ENCODE measurements at regions not wholly inside any gene's neighbourhood (a gene's known extent, or its start where the extent isn't known, plus 50 kb on each side); places are given as distances from the start of the nearest gene placed in this dataset.

DNA sequence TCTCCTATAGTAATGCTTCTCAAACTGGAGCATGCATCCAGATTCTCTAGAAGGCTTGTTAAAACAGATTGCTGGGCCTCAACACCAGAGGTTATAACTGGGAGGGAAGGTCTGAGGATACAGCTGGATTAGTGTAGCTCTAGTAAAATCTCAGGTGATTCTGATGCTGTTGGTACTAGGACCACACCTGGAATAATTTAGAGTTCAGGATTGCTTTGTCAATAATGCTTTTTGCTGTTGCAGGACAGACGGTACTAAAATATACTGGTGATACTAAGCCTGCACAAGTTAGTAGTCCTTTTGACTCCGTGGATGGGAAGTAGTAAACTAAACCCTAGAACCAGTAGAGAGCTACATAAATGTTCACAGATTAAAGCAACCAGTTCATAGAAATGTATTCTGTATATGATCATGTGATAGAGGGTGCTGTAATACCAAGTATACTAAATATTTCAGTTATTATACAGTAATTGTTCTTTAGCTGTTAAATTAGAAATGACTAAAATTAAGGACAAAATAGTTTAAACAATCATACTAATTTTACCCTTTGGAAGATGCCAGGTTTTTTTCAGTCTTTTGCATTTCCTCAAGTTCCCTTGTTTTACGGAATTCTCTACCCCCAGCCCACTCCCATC, 258.2 kb upstream of the STARD13 start:
- 0 out of 2 replicates have a peak, but pooled peaks have one; percentile 25 for TF ChIP-seq POLR2AphosphoS5 (IDR thresholded peaks at IDR 0.05; ENCODE audit: low read depth, low read length)
- TF ChIP-seq, protein P1, sequence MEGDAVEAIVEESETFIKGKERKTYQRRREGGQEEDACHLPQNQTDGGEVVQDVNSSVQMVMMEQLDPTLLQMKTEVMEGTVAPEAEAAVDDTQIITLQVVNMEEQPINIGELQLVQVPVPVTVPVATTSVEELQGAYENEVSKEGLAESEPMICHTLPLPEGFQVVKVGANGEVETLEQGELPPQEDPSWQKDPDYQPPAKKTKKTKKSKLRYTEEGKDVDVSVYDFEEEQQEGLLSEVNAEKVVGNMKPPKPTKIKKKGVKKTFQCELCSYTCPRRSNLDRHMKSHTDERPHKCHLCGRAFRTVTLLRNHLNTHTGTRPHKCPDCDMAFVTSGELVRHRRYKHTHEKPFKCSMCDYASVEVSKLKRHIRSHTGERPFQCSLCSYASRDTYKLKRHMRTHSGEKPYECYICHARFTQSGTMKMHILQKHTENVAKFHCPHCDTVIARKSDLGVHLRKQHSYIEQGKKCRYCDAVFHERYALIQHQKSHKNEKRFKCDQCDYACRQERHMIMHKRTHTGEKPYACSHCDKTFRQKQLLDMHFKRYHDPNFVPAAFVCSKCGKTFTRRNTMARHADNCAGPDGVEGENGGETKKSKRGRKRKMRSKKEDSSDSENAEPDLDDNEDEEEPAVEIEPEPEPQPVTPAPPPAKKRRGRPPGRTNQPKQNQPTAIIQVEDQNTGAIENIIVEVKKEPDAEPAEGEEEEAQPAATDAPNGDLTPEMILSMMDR (IDR thresholded peaks at IDR 0.05): no peak
- no peak for TF ChIP-seq SIN3A (IDR thresholded peaks at IDR 0.05; ENCODE audit: borderline replicate concordance, insufficient read depth, low read depth, low read length)
- TF ChIP-seq, protein P2, sequence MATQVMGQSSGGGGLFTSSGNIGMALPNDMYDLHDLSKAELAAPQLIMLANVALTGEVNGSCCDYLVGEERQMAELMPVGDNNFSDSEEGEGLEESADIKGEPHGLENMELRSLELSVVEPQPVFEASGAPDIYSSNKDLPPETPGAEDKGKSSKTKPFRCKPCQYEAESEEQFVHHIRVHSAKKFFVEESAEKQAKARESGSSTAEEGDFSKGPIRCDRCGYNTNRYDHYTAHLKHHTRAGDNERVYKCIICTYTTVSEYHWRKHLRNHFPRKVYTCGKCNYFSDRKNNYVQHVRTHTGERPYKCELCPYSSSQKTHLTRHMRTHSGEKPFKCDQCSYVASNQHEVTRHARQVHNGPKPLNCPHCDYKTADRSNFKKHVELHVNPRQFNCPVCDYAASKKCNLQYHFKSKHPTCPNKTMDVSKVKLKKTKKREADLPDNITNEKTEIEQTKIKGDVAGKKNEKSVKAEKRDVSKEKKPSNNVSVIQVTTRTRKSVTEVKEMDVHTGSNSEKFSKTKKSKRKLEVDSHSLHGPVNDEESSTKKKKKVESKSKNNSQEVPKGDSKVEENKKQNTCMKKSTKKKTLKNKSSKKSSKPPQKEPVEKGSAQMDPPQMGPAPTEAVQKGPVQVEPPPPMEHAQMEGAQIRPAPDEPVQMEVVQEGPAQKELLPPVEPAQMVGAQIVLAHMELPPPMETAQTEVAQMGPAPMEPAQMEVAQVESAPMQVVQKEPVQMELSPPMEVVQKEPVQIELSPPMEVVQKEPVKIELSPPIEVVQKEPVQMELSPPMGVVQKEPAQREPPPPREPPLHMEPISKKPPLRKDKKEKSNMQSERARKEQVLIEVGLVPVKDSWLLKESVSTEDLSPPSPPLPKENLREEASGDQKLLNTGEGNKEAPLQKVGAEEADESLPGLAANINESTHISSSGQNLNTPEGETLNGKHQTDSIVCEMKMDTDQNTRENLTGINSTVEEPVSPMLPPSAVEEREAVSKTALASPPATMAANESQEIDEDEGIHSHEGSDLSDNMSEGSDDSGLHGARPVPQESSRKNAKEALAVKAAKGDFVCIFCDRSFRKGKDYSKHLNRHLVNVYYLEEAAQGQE (IDR thresholded peaks at IDR 0.05; ENCODE audit: insufficient read depth in 1 of 2, low read depth in 2 of 2, low read length in 1 of 2): no peak

Data from Panc1 (cell line).